RWPE1 (cell line): ENCODE measurements at regions not wholly inside any gene's neighbourhood (a gene's known extent, or its start where the extent isn't known, plus 50 kb on each side); places are given as distances from the start of the nearest gene placed in this dataset.

Experiments used
- CTCF ChIA-PET: fragments of 350-600 bp; sonication (Branson Sonifier 250); formaldehyde crosslinking; extraction: SDS; loops from one replicate; lab custom pipeline; 2021; lab: Yijun Ruan, JAX
- POLR2A ChIA-PET: fragments of 400-600 bp; formaldehyde crosslinking; extraction: SDS; loops from one replicate; lab custom pipeline; 2020; ENCODE audit warnings: antibody characterized with exemption; ENCODE audit not compliant: low non-redundant PET; lab: Yijun Ruan, JAX
- DNase-seq: peaks from one replicate; pipeline ENCODE4 v3.0.0; 2012; ENCODE audit warnings: low spot score
- H3K27ac ChIP-seq: fragments of 450-650 bp; 2 replicates; pipeline ENCODE4 v1.5.1; 2017
- TF ChIP-seq, protein P1 (sequence below): fragments of 450-650 bp; conservative IDR thresholded peaks from 2 replicates; pipeline ENCODE4 v1.5.1; 2017; ENCODE audit warnings: low read depth, mild to moderate bottlenecking

DNA sequence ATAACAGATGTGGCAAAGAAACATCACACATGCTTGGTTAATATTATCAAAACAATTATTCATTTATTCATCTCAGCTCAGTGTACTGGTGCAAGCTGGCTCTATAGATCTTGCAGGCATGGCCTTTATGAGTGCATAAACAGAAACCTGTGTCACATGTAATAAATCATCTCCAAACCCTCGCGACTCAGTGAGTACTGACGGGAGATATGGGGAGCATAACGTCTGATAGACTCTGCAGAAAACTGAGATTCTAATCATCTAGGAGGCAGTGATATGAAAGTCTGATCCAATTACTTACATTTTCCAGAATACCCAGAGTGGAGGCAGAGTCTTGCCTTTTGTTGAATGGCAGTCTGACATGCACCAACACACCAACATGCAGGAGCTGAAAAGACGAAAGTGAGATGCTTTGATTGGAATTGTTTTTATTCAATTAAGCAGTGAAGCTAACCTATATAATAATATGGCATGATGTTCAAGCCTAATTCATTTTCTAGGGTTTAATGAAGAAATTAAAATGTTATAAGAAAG lies 416.8 kb downstream of the RNF144A start:
- no peak for DNase-seq
- CTCF ChIA-PET = no interaction called here
- H3K27ac ChIP-seq = no peak overlapping the region
- TF ChIP-seq, protein P1, sequence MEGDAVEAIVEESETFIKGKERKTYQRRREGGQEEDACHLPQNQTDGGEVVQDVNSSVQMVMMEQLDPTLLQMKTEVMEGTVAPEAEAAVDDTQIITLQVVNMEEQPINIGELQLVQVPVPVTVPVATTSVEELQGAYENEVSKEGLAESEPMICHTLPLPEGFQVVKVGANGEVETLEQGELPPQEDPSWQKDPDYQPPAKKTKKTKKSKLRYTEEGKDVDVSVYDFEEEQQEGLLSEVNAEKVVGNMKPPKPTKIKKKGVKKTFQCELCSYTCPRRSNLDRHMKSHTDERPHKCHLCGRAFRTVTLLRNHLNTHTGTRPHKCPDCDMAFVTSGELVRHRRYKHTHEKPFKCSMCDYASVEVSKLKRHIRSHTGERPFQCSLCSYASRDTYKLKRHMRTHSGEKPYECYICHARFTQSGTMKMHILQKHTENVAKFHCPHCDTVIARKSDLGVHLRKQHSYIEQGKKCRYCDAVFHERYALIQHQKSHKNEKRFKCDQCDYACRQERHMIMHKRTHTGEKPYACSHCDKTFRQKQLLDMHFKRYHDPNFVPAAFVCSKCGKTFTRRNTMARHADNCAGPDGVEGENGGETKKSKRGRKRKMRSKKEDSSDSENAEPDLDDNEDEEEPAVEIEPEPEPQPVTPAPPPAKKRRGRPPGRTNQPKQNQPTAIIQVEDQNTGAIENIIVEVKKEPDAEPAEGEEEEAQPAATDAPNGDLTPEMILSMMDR = no peak
- POLR2A ChIA-PET = no interaction called here

GRCh38 chr2:7338961-7339360 lies 421.7 kb downstream of the RNF144A start:
- H3K27ac ChIP-seq = no peak overlapping the region
- CTCF ChIA-PET = no interaction called here
- POLR2A ChIA-PET = no interaction called here
- TF ChIP-seq, protein P1 = no peak
- no peak for DNase-seq

DNA sequence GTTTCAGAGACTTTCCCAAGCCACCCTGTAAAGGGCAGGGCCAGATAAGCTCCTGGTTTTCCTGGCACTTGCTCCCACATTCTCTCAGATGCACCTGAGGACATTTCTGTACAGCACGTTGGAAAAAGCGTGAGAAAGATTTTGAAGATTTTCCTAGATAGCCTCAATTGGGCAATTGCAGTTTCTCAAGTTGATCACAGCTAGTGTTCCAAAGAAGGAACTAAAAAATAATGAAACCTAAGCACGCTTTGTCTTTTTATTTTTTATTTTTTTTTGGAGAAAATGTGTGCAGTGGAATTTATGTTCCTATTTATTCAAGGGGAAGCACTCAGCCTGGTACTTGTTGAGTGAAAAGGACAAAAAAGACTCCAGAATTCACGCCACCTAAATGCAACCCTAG lies 429.1 kb downstream of the RNF144A start:
- POLR2A ChIA-PET = no interaction called here
- H3K27ac ChIP-seq = no peak overlapping the region
- no peak for DNase-seq
- CTCF ChIA-PET = interaction anchor here (0.6 kb wide), 1 partner anchor 21 kb away, joined by 3 read pairs; no protein-coding TSS in a partner anchor
- TF ChIP-seq, protein P1 = no peak

- CTCF ChIA-PET = no interaction called here
- DNase-seq = no peak
- POLR2A ChIA-PET = no interaction called here
- TF ChIP-seq, protein P1 = no peak
- H3K27ac ChIP-seq = no peak overlapping the region
Measured at GRCh38 chr2:7348761-7349160, 431.5 kb downstream of the RNF144A start.

DNA sequence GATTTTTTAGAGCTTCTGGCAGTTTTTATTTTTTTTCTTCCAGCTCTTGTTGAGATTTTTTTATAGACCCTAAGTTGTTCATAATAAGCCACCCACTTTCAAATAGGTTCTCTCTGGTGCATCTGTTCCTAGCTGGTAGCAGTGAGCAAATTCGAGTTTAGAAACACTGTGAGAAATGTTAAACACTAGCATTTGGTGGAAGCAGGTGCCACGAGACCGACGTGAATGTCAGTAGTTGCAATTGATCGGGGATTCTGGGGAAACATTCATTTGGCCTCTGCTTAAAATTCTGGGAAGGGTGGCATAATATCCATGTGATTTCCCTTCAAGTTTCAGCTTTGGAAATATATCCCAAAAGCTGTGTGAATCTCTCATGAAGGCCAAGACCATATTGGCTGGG lies 435.0 kb downstream of the RNF144A start:
- ChIA-PET CTCF (interaction anchor here (0.6 to 0.9 kb wide), 4 partner anchors 50 to 1469 kb away, joined by 3 to 4 read pairs (median 4); no protein-coding TSS in a partner anchor), POLR2A (no interaction called here)
- TF ChIP-seq, protein P1 = no peak
- DNase-seq = no peak
- no peak overlapping the region for H3K27ac ChIP-seq

DNA sequence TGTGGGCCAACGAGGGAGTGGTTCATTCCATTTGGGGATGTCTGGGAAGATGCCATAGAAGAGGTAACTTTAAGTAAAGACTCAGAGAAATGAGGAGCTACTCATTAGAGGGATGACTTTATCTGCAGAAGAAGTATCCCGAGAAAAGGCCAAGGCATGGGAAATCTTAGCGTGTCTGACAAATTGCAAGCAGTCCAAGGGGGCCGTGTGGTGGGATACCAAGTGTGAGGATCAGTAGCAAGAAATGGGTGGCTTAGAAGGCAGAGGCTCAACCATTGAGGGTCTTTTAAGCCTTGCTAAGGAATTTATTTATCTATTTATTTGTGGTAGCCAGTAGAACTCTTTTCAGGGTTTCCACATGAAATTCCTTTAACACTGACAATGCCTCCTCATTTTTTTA lies 436.4 kb downstream of the RNF144A start:
- H3K27ac ChIP-seq = no peak overlapping the region
- POLR2A ChIA-PET = no interaction called here
- no peak for DNase-seq
- CTCF ChIA-PET = no interaction called here
- TF ChIP-seq, protein P1 = no peak
